H9 (cell line): ENCODE measurements at regions not wholly inside any gene's neighbourhood (a gene's known extent, or its start where the extent isn't known, plus 50 kb on each side); places are given as distances from the start of the nearest gene placed in this dataset.

Experiments
- DNase-seq: peaks from one replicate; pipeline ENCODE4 v3.0.0-alpha.2; 2017
- H2AFZ ChIP-seq: one replicate; pipeline ENCODE4 v1.6.1; 2013; ENCODE audit warnings: mild to moderate bottlenecking, low read length, control low read depth, moderate library complexity
- H2AK5ac ChIP-seq: 2 replicates; pipeline ENCODE4 v1.6.1; 2013; ENCODE audit warnings: low read length, control low read depth, mixed read lengths; ENCODE audit not compliant: insufficient read length
- H2BK120ac ChIP-seq: one replicate; pipeline ENCODE4 v1.6.1; 2013; ENCODE audit warnings: low read depth, mild to moderate bottlenecking, low read length, control low read depth, inconsistent platforms; ENCODE audit not compliant: poor library complexity, severe bottlenecking
- H2BK12ac ChIP-seq: 2 replicates; pipeline ENCODE4 v1.6.1; 2013; ENCODE audit warnings: low read length, control low read depth, mixed read lengths, low read depth; ENCODE audit not compliant: insufficient read length
- H2BK15ac ChIP-seq: 2 replicates; pipeline ENCODE4 v1.6.1; 2013; ENCODE audit warnings: low read depth, low read length, control low read depth
- H2BK20ac ChIP-seq: one replicate; pipeline ENCODE4 v1.6.1; 2013; ENCODE audit warnings: low read depth, mild to moderate bottlenecking, low read length, control low read depth, inconsistent platforms; ENCODE audit not compliant: poor library complexity, severe bottlenecking
- H2BK5ac ChIP-seq: 2 replicates; pipeline ENCODE4 v1.6.1; 2013; ENCODE audit warnings: low read length, control low read depth, mixed read lengths; ENCODE audit not compliant: insufficient read length
- H3K14ac ChIP-seq: 2 replicates; pipeline ENCODE4 v1.6.1; 2013; ENCODE audit warnings: low read length, control low read depth; ENCODE audit not compliant: insufficient read depth
- H3K18ac ChIP-seq: 2 replicates; pipeline ENCODE4 v1.6.1; 2013; ENCODE audit warnings: low read depth, mild to moderate bottlenecking, mixed read lengths, low read length, control low read depth; ENCODE audit not compliant: insufficient read length
- H3K23ac ChIP-seq: 2 replicates; pipeline ENCODE4 v1.6.1; 2013; ENCODE audit warnings: low read length, control low read depth, mixed read lengths, low read depth; ENCODE audit not compliant: insufficient read length
- H3K23me2 ChIP-seq: 2 replicates; pipeline ENCODE4 v1.6.1; 2013; ENCODE audit warnings: low read depth, mild to moderate bottlenecking, mixed read lengths, low read length, control low read depth; ENCODE audit not compliant: insufficient read length, poor library complexity, severe bottlenecking
- H3K27ac ChIP-seq: 2 replicates; pipeline ENCODE4 v1.5.1; 2013; ENCODE audit warnings: low read length, control low read depth, mixed read lengths, low read depth; ENCODE audit not compliant: insufficient read length
- H3K27me3 ChIP-seq: 2 replicates; pipeline ENCODE4 v1.6.1; 2013; ENCODE audit warnings: low read length, control low read depth, inconsistent platforms; ENCODE audit not compliant: insufficient read depth
- H3K4ac ChIP-seq: 2 replicates; pipeline ENCODE4 v1.6.1; 2013; ENCODE audit warnings: low read depth, mild to moderate bottlenecking, control low read depth, inconsistent platforms, low read length, moderate library complexity
- H3K4me1 ChIP-seq: 2 replicates; pipeline ENCODE4 v1.6.1; 2013; ENCODE audit warnings: low read length, control low read depth, inconsistent platforms; ENCODE audit not compliant: insufficient read depth
- H3K4me2 ChIP-seq: 2 replicates; pipeline ENCODE4 v1.6.1; 2013; ENCODE audit warnings: low read length, control low read depth, mixed read lengths; ENCODE audit not compliant: insufficient read length, insufficient read depth
- H3K56ac ChIP-seq: 2 replicates; pipeline ENCODE4 v1.6.1; 2013; ENCODE audit warnings: low read depth, mild to moderate bottlenecking, mixed read lengths, low read length, control low read depth; ENCODE audit not compliant: insufficient read length
- H3K79me1 ChIP-seq: 2 replicates; pipeline ENCODE4 v1.6.1; 2013; ENCODE audit warnings: low read depth, mild to moderate bottlenecking, moderate library complexity, low read length, control low read depth, inconsistent platforms; ENCODE audit not compliant: insufficient read depth, poor library complexity, severe bottlenecking
- H3K79me2 ChIP-seq: 2 replicates; pipeline ENCODE4 v1.6.1; 2013; ENCODE audit warnings: low read length, control low read depth, inconsistent platforms; ENCODE audit not compliant: insufficient read depth
- H3K9ac ChIP-seq: 2 replicates; pipeline ENCODE4 v1.6.1; 2013; ENCODE audit warnings: low read length, control low read depth, mixed read lengths; ENCODE audit not compliant: insufficient read length; ENCODE audit errors: extremely low read depth
- H3K9me3 ChIP-seq: one replicate; pipeline ENCODE4 v1.6.1; 2013; ENCODE audit warnings: low read depth, low read length, inconsistent platforms; ENCODE audit not compliant: control insufficient read depth
- H3T11ph ChIP-seq: one replicate; pipeline ENCODE4 v1.6.1; 2013; ENCODE audit warnings: mild to moderate bottlenecking, low read length, control low read depth, inconsistent platforms
- H4K20me1 ChIP-seq: one replicate; pipeline ENCODE4 v1.6.1; 2013; ENCODE audit not compliant: control insufficient read depth, insufficient read length, insufficient read depth
- H4K5ac ChIP-seq: 2 replicates; pipeline ENCODE4 v1.6.1; 2013; ENCODE audit warnings: low read depth, mild to moderate bottlenecking, mixed read lengths, low read length, control low read depth; ENCODE audit not compliant: insufficient read length
- H4K8ac ChIP-seq: replicated peaks from 2 replicates; pipeline ENCODE4 v1.6.1; 2013; ENCODE audit warnings: low read length, control low read depth, mixed read lengths, low read depth; ENCODE audit not compliant: insufficient read length
- H4K91ac ChIP-seq: 2 replicates; pipeline ENCODE4 v1.6.1; 2013; ENCODE audit warnings: low read depth, mild to moderate bottlenecking, moderate library complexity, mixed read lengths, low read length, control low read depth; ENCODE audit not compliant: insufficient read length
- H3K27ac Mint-ChIP-seq, 3 experiments: 2 replicates in 2 of 3; 3 replicates in 1 of 3; pipeline ENCODE4 v1.8.0; 2020 to 2021; ENCODE audit warnings: mixed read lengths in 3 of 3, mild to moderate bottlenecking in 1 of 3, moderate library complexity in 1 of 3
- H3K27me3 Mint-ChIP-seq: 2 replicates; pipeline ENCODE4 v1.8.0; 2021; ENCODE audit warnings: low read depth, mild to moderate bottlenecking, moderate library complexity, mixed read lengths
- H3K36me3 Mint-ChIP-seq, 3 experiments: 2 replicates in 2 of 3; 3 replicates in 1 of 3; pipeline ENCODE4 v1.8.0; 2020 to 2021; ENCODE audit warnings: low read depth in 3 of 3, mixed read lengths in 3 of 3; ENCODE audit not compliant: insufficient read depth in 1 of 3
- H3K4me1 Mint-ChIP-seq, 2 experiments: 2 replicates each; pipeline ENCODE4 v1.8.0; 2020; ENCODE audit warnings: mixed read lengths in 2 of 2
- H3K4me3 Mint-ChIP-seq, 2 experiments: 2 replicates in 1 of 2; 3 replicates in 1 of 2; pipeline ENCODE4 v1.8.0; 2020 to 2021; ENCODE audit warnings: mild to moderate bottlenecking in 2 of 2, mixed read lengths in 2 of 2, moderate library complexity in 1 of 2
- H3K9me3 Mint-ChIP-seq, 2 experiments: 2 replicates in 1 of 2; 3 replicates in 1 of 2; pipeline ENCODE4 v1.8.0; 2020; ENCODE audit warnings: mild to moderate bottlenecking in 2 of 2, mixed read lengths in 2 of 2, moderate library complexity in 1 of 2
- CTCF ChIP-seq: fragments of 200-600 bp; sonication (generic); conservative IDR thresholded peaks from 3 replicates; pipeline ENCODE4 v1.8.0; 2021; ENCODE audit warnings: antibody characterized with exemption, mild to moderate bottlenecking
- WGBS: extraction: QIAGEN DNeasy Blood & Tissue Kit; methylation state at CpG from one replicate; pipeline ENCODE4 v1.1.7; 2013; ENCODE audit warnings: missing lambda C conversion rate, low lambda C conversion rate, mixed read lengths; ENCODE audit not compliant: insufficient read length; ENCODE audit errors: extremely low coverage; 5-methylcytosine and 5-hydroxymethylcytosine counted together

DNA sequence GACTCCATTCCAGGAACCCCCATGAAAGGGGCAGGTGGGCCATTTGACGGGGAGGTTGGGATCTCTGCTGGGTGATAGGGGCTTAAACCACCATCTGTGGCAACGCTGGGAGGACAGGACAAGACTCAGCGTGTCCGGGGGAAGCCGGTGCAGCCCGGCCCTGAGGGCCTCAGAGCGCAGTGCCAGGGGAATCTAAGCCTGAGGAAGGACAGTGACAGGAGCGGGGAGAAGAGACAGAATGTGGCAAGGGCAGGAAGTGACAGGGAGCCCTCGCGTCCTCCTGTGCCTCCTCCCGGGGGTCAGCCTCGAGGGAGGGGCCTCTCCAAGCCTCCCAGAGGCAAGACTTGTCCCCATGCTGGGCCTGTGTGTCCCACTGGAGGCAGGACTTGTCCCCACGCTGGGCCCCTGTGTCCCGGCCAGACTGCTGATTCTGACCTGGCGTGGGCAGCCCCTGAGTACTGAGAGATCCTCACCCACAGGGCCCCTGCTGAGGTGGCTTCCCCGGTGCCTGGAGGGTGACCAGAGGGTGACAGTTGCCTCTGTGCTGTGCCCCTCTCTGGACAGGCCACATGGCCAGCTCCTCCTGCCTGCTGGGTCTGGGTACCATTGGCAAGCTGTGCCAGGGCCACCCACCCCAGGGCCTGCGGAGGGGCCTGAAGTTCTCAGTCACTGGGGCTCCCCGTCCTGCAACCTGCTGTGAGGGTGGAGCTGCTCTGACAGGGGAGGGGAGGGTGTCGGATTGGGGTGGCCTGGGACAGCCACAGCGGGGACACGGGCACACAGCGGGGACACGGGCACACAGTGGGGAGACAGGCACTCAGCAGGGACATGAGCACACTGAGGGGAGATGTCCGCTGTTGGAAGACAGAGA lies 676.2 kb downstream of the BRD1 start:
- H3K18ac ChIP-seq, result no peak overlapping the region
- H3K23ac ChIP-seq, result no peak overlapping the region
- no peak overlapping the region for H2AK5ac ChIP-seq
- no CpG with 5 or more reads among the region's 24 CpGs for WGBS
- Mint-ChIP-seq H3K4me3 (no peak overlapping the region), H3K27ac (0 out of 7 replicates have a peak overlapping the region, but pooled peaks of 1 of the 3 experiments have one; percentile 72), H3K4me1 (peaks cover 16 to 27% of the 10 kb centered on the region in 2 experiments), H3K27me3 (peaks cover 13% of the 10 kb centered on the region), H3K36me3 (no peaks in the 10 kb centered on the region; a peak in 1 of 7 replicates), H3K9me3 (no peaks in the 10 kb centered on the region)
- H3K79me2 ChIP-seq, result no peaks in the 10 kb centered on the region
- no peak overlapping the region for H4K91ac ChIP-seq
- H2BK120ac ChIP-seq, result no peak overlapping the region
- no peak overlapping the region for H3K56ac ChIP-seq
- no peaks in the 10 kb centered on the region for H3K23me2 ChIP-seq
- H3K9ac ChIP-seq, result no peak overlapping the region
- H2AFZ ChIP-seq, result no peak overlapping the region
- H2BK5ac ChIP-seq, result no peak overlapping the region
- H3K14ac ChIP-seq, result no peak overlapping the region; the same call in none of the 2 replicates
- H3K4ac ChIP-seq, result no peak overlapping the region
- H3K79me1 ChIP-seq, result no peaks in the 10 kb centered on the region
- no peaks in the 10 kb centered on the region for H4K20me1 ChIP-seq
- no peak overlapping the region for H2BK20ac ChIP-seq
- no peak overlapping the region for H3T11ph ChIP-seq
- no peak overlapping the region for H3K27ac ChIP-seq
- no peak overlapping the region for H3K4me2 ChIP-seq
- H3K9me3 ChIP-seq, result no peaks in the 10 kb centered on the region
- no peaks in the 10 kb centered on the region; the same call in 1 of the 2 replicates for H3K4me1 ChIP-seq
- H2BK12ac ChIP-seq, result no peak overlapping the region
- H3K27me3 ChIP-seq, result no peaks in the 10 kb centered on the region
- no peak for TF ChIP-seq CTCF
- no peak overlapping the region for H4K5ac ChIP-seq
- DNase-seq, result no peak
- H4K8ac ChIP-seq, result no peak overlapping the region
- no peak overlapping the region for H2BK15ac ChIP-seq
